ENCODE measurements at regions not wholly inside any gene's neighbourhood (a gene's known extent, or its start where the extent isn't known, plus 50 kb on each side); places are given as distances from the start of the nearest gene placed in this dataset.

DNA sequence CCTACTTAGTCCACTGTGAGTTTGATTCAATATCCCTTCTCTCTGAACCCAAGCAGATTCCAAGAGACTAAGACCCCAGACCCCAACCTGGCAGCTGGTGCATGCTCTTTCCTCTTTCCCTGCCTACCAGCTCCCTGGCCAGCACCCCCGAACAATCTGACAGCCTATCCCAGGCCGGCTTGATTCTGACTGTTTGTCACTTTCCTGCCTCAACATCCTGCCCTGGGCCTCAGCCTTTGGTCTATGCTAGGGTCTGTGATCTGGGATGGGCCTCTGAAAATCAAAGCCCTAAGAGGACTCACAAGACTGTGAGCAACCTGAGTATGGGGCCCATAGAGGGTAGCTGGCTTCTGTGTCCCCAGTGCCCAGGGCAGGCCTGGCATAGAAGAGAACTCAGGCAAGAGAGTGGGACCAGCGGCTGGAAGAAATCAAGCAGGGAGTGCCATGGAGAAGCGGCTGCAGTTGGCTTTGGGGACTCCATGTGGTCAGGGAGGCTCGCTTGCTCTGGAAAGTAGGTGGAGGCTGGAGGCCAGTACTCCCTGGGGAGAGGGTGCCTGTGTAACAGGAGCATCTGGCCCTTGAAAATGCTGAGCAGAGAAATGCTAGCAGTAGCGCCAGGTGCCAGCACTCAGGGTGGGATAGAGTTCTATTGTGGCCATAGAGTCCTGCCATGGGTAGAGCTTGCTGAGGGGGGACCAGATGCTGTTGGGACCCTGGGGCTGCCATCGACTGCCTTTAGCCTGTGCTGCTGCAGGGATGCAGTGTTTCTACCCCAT lies 343.9 kb downstream of the DYSF start:
- Histone ChIP-seq H3K4me1 (ENCODE audit: control insufficient read depth, insufficient read depth, low read length) (peaks cover 17% of the 10 kb centered on the region; the same call in 1 of the 2 replicates), H3K4me3 (ENCODE audit: low read depth, low read length) (no peak overlapping the region)

DNA sequence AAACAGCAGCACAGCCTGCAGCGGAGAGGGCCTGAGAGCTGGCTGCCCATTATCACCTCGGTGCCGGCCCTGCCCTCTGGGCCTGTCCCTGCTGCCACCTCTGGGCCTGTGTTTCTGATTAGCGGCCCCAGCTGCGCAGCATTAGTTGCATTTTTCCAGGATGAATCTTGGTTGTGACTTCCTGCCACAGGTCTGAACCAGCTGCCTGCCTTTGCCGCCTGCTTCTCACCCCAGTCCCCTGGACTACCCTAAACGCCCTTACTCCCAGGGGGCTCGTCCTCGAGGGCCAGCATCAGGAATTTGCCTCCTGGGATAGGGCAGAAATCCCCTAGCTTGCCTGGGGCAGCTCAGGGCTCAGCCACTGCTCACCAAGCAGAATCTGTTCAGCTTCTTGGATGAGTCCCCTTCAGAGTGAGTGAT lies 342.8 kb downstream of the DYSF start:
- H3K4me1 ChIP-seq (ENCODE audit: control insufficient read depth, insufficient read depth, low read length) = peaks cover 17% of the 10 kb centered on the region; the same call in 1 of the 2 replicates
- H3K27me3 ChIP-seq (ENCODE audit: control insufficient read depth, insufficient read depth, low read length) = peaks cover 3% of the 10 kb centered on the region; the same call in 1 of the 2 replicates
- H3K4me3 ChIP-seq (ENCODE audit: low read depth, low read length) = no peak overlapping the region
- H3K27ac ChIP-seq (ENCODE audit: low read depth, low read length) = no peak overlapping the region
- no peak overlapping the region for H3K9ac ChIP-seq (ENCODE audit: low read length)
- no peaks in the 10 kb centered on the region for H3K36me3 ChIP-seq (ENCODE audit: control insufficient read depth, insufficient read depth, low read length)
- H3K9me3 ChIP-seq (ENCODE audit: control insufficient read depth, insufficient read depth, low read depth, low read length) = no peaks in the 10 kb centered on the region

More for the DNA sequence above, 343.9 kb downstream of the DYSF start:
- no peak overlapping the region for H3K27ac ChIP-seq (ENCODE audit: low read depth, low read length)
- H3K36me3 ChIP-seq (ENCODE audit: control insufficient read depth, insufficient read depth, low read length) = no peaks in the 10 kb centered on the region
- H3K9ac ChIP-seq (ENCODE audit: low read length) = no peak overlapping the region
- no peaks in the 10 kb centered on the region for H3K9me3 ChIP-seq (ENCODE audit: control insufficient read depth, insufficient read depth, low read depth, low read length)
- H3K27me3 ChIP-seq (ENCODE audit: control insufficient read depth, insufficient read depth, low read length) = peaks cover 3% of the 10 kb centered on the region; the same call in 1 of the 2 replicates

GRCh38 chr2:71795486-71795885 lies 342.1 kb downstream of the DYSF start:
- H3K4me3 ChIP-seq (ENCODE audit: low read depth, low read length) = no peak overlapping the region
- no peak overlapping the region for H3K9ac ChIP-seq (ENCODE audit: low read length)
- no peak overlapping the region for H3K27ac ChIP-seq (ENCODE audit: low read depth, low read length)
- peaks cover 3% of the 10 kb centered on the region; the same call in 1 of the 2 replicates for H3K27me3 ChIP-seq (ENCODE audit: control insufficient read depth, insufficient read depth, low read length)
- H3K36me3 ChIP-seq (ENCODE audit: control insufficient read depth, insufficient read depth, low read length) = no peaks in the 10 kb centered on the region
- no peaks in the 10 kb centered on the region for H3K9me3 ChIP-seq (ENCODE audit: control insufficient read depth, insufficient read depth, low read depth, low read length)
- peaks cover 21% of the 10 kb centered on the region; the same call in 1 of the 2 replicates for H3K4me1 ChIP-seq (ENCODE audit: control insufficient read depth, insufficient read depth, low read length)

GRCh38 chr2:71794611-71795010 lies 341.2 kb downstream of the DYSF start:
- Histone ChIP-seq H3K36me3 (ENCODE audit: control insufficient read depth, insufficient read depth, low read length) (no peaks in the 10 kb centered on the region), H3K27ac (ENCODE audit: low read depth, low read length) (no peak overlapping the region), H3K9ac (ENCODE audit: low read length) (no peak overlapping the region), H3K9me3 (ENCODE audit: control insufficient read depth, insufficient read depth, low read depth, low read length) (no peaks in the 10 kb centered on the region), H3K27me3 (ENCODE audit: control insufficient read depth, insufficient read depth, low read length) (peaks cover 3% of the 10 kb centered on the region; the same call in 1 of the 2 replicates), H3K4me1 (ENCODE audit: control insufficient read depth, insufficient read depth, low read length) (peaks cover 21% of the 10 kb centered on the region; the same call in 1 of the 2 replicates), H3K4me3 (ENCODE audit: low read depth, low read length) (no peak overlapping the region)

DNA sequence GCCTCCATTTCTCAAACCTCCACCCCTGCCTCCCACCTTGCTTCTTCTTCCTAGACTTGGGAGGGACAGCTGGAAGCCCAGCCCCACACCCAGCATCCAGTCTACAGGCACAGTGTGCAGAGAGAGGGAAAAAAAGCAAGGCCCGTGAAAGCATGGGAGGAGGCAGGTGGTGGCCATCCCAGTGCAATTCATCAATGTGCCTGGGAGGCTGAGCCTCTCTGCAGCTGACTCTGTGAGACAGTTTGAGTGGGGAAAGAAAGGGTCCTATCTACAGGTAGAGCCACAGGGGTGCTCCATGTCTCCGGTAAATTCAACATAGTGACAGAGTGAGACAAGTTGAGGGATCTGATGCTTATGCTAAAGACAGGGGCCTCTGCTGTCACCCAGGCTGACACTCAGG lies 340.6 kb downstream of the DYSF start:
- H3K27me3 ChIP-seq (ENCODE audit: control insufficient read depth, insufficient read depth, low read length) = peaks cover 3% of the 10 kb centered on the region; the same call in 1 of the 2 replicates
- no peak overlapping the region for H3K4me3 ChIP-seq (ENCODE audit: low read depth, low read length)
- H3K27ac ChIP-seq (ENCODE audit: low read depth, low read length) = no peak overlapping the region
- H3K4me1 ChIP-seq (ENCODE audit: control insufficient read depth, insufficient read depth, low read length) = peaks cover 21% of the 10 kb centered on the region; the same call in 1 of the 2 replicates
- no peaks in the 10 kb centered on the region for H3K36me3 ChIP-seq (ENCODE audit: control insufficient read depth, insufficient read depth, low read length)
- no peaks in the 10 kb centered on the region for H3K9me3 ChIP-seq (ENCODE audit: control insufficient read depth, insufficient read depth, low read depth, low read length)
- H3K9ac ChIP-seq (ENCODE audit: low read length) = no peak overlapping the region

GRCh38 chr2:71792926-71793761 lies 339.8 kb downstream of the DYSF start:
- Histone ChIP-seq H3K27ac (ENCODE audit: low read depth, low read length) (no peak overlapping the region), H3K4me1 (ENCODE audit: control insufficient read depth, insufficient read depth, low read length) (peaks cover 21% of the 10 kb centered on the region; the same call in 1 of the 2 replicates), H3K9ac (ENCODE audit: low read length) (no peak overlapping the region), H3K36me3 (ENCODE audit: control insufficient read depth, insufficient read depth, low read length) (no peaks in the 10 kb centered on the region), H3K9me3 (ENCODE audit: control insufficient read depth, insufficient read depth, low read depth, low read length) (no peaks in the 10 kb centered on the region), H3K4me3 (ENCODE audit: low read depth, low read length) (no peak overlapping the region), H3K27me3 (ENCODE audit: control insufficient read depth, insufficient read depth, low read length) (peaks cover 3% of the 10 kb centered on the region; the same call in 1 of the 2 replicates)

DNA sequence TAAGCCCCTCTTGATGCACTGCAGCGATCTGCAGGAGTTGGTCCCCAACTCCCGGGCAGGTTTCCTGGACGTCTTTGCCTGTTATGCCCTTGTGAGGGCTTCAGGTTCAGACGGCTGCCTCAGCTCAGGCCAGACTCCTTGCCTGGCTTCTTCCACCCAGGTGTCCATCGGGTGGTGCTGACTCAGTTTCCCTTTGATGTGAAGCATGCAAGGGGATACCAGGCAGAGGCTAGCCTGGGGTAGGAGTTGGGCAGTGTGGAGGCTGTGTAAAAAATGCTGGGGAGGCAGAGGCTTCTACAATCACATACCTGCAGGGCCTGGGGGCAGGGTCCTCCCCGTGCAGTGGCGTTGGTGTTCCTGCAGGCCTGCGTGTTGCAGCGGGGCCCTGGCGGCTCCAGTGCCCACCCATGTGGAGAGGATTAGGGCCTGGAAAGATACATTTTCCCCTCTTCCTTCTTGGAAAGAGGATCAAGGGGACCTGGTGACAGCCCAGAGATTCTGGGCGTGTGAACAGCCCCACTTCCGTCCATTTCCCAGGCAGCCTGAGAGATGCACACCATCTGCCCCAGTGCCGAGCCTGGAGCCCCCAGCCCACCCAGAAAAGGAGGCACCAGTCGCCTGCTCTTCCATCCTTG lies 338.3 kb downstream of the DYSF start:
- Histone ChIP-seq H3K9ac (ENCODE audit: low read length) (no peak overlapping the region), H3K27ac (ENCODE audit: low read depth, low read length) (no peak overlapping the region), H3K4me1 (ENCODE audit: control insufficient read depth, insufficient read depth, low read length) (peaks cover 20% of the 10 kb centered on the region; the same call in 1 of the 2 replicates), H3K4me3 (ENCODE audit: low read depth, low read length) (no peak overlapping the region), H3K9me3 (ENCODE audit: control insufficient read depth, insufficient read depth, low read depth, low read length) (no peaks in the 10 kb centered on the region), H3K27me3 (ENCODE audit: control insufficient read depth, insufficient read depth, low read length) (peaks cover 3% of the 10 kb centered on the region; the same call in 1 of the 2 replicates), H3K36me3 (ENCODE audit: control insufficient read depth, insufficient read depth, low read length) (no peaks in the 10 kb centered on the region)

GRCh38 chr2:71791061-71791450 lies 337.7 kb downstream of the DYSF start:
- Histone ChIP-seq H3K4me3 (ENCODE audit: low read depth, low read length) (no peak overlapping the region), H3K36me3 (ENCODE audit: control insufficient read depth, insufficient read depth, low read length) (no peaks in the 10 kb centered on the region), H3K9ac (ENCODE audit: low read length) (no peak overlapping the region), H3K9me3 (ENCODE audit: control insufficient read depth, insufficient read depth, low read depth, low read length) (no peaks in the 10 kb centered on the region), H3K27me3 (ENCODE audit: control insufficient read depth, insufficient read depth, low read length) (peaks cover 3% of the 10 kb centered on the region; the same call in 1 of the 2 replicates), H3K4me1 (ENCODE audit: control insufficient read depth, insufficient read depth, low read length) (peaks cover 16% of the 10 kb centered on the region; the same call in 1 of the 2 replicates), H3K27ac (ENCODE audit: low read depth, low read length) (no peak overlapping the region)

DNA sequence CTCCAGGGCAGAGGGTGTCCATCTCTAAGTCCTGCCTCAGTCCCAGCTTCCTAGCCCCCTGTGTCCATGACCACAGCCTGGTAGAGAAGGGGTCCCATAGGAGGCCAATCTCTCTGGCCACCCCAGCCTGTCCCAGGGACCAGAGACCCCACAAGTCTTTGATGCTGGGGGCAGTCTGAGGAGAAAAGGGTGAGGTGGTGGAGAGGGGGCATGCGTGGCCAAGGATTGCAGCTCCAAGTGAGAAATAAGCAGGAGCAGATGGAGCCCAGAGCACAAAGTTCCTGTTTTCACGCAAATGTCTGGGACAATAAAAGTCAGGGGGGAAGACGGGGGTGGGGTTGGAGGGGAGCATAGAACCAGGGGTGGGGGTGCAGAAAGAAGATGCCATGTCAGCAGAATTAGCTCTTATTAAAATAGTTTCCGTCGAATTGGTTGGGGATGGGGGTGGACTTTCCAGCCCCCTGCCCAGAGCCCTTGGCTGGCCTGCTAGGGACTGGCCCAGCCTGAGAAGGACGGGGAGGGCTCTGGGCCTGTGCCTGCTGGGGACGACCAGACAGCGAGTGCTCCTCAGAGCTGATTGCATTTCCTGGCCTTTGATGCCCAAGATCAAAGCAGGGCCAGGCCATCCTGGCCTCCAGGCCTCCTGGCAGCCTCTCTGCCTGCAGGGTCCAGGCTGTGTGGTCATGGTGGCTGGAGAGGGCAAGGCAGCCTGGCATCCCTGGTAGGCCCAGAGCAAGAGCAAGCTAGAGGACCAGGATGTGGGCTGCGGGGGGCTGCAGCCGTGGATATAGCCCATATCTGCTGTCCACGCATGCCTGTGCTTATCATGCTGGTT lies 337.1 kb downstream of the DYSF start:
- Histone ChIP-seq H3K27me3 (ENCODE audit: control insufficient read depth, insufficient read depth, low read length) (peaks cover 3% of the 10 kb centered on the region; the same call in 1 of the 2 replicates), H3K9me3 (ENCODE audit: control insufficient read depth, insufficient read depth, low read depth, low read length) (no peaks in the 10 kb centered on the region), H3K36me3 (ENCODE audit: control insufficient read depth, insufficient read depth, low read length) (no peaks in the 10 kb centered on the region), H3K27ac (ENCODE audit: low read depth, low read length) (no peak overlapping the region), H3K4me3 (ENCODE audit: low read depth, low read length) (no peak overlapping the region), H3K4me1 (ENCODE audit: control insufficient read depth, insufficient read depth, low read length) (peaks cover 16% of the 10 kb centered on the region; the same call in 1 of the 2 replicates), H3K9ac (ENCODE audit: low read length) (no peak overlapping the region)

Measured in HUES6 (cell line).